GM21576 (cell line): ENCODE measurements at regions not wholly inside any gene's neighbourhood (a gene's known extent, or its start where the extent isn't known, plus 50 kb on each side); places are given as distances from the start of the nearest gene placed in this dataset.
"Not testable (repeated sequence)": the region's sequence is repeated elsewhere in the genome, so short reads cannot be mapped to it uniquely, and the experiment has no call there.

Experiments used
- ATAC-seq: cut with Tn5 transposase; IDR thresholded peaks from one replicate; pipeline ENCODE4 v1.9.1; 2021; ENCODE audit warnings: mild to moderate bottlenecking, moderate library complexity; ENCODE audit not compliant: unreplicated experiment

DNA sequence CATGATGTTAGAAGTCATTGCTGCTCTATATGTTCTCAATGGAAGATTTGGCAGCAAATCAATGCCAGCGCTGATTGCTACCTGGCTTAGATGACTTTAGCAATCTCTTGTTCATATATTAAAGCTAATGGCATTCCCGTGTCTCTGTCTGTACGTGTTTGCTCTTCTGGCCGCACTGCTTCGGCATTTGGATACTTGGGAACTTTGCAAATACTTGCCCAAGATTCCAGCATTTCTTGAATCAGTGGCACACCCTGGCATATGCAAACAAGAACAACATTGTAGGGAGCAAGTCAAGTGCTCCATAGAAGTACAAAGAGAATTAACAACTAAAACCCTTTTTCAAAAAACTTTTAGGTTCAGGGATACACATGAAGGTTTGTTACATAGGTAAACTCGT lies 128.9 kb upstream of the TMEM164 start:
- ATAC-seq, result no peak

DNA sequence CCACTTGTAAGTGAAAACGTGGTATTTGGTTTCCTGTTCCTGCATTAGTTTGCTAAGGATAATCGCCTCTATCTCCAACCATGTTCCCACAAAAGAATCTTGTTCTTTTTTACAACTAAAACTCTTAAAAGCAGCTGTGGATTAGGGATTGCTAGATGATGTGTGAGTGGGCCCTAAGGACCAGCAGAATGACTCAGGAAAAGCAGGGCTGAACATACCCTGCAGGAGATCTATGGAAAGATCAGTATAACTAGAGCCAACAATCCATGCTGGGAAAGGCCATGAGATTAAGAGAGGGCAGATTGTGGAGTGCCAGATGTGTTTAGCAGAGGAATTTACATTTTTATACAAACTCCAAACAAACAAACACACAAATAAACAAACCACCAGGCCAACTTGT lies 128.4 kb upstream of the TMEM164 start:
- ATAC-seq, result no peak

DNA sequence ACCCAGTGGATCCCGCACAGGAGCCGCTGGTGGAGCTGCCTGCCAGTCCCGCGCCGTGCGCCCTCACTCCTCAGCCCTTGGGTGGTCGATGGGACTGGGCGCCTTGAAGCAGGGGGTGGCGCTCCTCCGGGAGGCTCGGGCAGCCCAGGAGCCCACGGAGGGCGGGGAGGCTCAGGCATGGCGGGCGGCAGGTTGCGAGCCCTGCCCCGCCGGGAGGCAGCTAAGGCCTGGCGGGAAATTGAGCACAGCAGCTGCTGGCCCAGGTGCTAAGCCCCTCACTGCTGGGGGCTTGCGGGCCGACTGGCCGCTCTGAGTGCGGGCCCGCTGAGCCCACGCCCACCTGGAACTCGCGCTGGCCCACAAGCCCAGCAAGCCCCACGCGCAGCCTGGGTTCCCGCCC lies 127.1 kb upstream of the TMEM164 start:
- no peak for ATAC-seq

DNA sequence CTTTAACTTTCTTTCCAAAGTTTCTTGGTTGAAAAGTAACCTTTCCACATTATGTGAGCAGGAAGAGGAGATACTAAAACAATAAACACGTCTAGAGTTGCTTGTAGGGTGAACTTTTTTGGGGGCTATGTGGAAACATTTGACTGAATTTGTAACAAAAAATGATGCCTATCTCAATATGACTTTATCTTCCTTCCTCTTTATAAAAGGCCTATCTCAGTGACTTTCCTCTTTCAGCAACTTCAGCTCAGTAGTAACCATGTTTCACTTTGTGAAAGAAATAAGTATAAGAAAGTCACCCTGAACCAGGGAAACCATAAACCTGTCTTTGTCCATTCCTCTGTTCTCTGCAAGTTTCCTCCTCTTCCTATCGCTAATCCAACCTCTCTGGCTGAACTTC lies 124.7 kb upstream of the TMEM164 start:
- ATAC-seq, result no peak

DNA sequence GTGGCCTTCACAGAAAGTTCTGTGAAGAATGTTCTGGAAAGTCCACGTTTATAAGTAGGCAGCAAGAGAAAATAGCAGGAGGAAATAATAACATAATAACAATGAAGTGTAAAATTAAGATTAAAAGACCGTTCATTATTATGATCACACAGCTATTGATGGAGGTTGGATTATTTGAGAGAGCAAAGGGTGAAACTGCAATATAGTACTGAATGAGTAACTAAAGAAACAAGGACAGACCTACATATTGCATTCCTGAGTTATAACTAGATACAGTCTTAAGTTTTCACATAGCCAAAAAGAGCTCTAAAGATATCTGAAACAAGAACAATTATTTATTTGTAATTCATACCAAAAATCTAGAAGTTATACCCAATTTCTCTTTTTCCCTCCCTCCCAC lies 122.9 kb upstream of the TMEM164 start:
- no peak for ATAC-seq

DNA sequence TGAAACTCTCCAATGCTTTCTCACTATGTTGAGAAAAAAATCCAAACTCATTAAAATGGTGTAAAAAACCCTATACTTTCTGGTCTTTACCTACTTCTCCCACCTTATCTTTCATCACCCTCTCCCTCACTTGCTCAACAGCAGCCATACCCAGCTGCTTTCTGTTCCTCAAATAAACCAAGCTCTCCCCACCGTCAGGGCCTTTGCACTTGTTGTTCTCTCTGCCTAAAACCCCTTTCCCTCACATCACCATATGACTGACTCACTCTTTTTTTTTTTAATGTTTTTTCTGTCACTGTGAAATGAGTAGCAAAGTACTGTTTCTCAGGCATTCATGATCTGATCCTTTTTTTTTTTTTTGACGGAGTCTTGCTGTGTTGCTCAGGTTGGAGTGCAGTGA lies 122.3 kb upstream of the TMEM164 start:
- ATAC-seq, result peak; percentile 88

DNA sequence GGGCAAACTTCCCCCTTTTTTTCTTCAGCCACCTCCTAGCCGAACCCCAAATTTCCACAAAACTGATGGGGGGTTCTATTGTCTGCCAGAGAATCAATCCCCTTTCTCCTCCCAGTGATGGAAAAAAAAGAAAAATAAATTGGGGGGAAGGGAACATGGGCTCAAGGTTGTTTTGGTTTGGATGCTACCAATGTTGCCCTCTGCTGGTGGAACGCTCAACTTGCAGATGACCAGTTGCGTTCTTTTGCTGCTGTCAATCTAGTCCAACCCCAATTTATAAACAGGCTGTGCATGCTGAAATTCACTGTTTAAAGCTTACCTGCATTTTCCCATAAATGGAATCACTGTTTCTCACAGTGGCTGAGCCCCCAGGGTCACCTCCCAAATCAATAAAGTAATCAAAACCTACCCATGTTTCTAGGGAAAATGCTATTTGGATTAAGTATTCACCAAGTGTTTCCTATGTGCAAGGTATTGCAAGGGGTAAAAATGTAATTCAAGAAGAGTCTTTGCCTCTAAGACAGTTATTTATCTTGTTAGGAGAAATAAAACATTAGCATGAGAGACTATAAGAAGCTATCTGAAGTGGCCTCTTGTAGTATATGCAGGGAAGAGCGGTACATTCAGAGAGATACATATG lies 116.7 kb upstream of the TMEM164 start:
- ATAC-seq, result no peak

DNA sequence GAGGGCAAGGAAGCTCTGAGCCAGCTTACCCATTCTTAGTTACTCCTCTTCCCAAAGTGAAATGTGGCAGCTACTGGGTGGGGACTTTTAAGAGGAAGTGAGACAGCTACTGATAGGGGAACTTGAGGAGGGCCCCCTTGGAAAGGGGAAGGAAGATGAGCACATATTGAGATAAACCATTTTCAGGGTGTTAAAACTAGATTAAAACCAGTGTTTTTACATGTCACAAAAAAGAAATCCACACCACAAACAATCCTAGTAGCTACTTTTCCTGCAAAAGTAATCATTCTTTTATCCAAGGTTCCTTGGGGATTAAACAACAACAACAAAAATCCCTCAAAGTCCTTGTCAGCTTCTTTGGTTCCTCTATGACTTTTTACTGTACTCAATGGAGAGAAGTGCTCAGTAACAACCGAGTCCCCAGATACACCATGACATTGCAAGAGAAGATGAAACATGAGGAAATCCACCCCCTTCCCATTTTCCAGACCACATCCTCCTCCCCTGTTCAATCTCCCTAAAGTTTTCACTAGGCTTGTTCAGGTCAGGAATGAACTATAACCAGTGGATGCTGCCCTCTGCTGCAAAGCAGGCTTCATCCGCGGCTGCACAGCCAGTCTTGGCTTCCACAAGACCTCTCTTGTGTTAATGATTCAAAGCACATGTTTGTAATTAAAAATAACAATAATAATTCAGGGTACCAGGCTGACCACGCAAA lies 113.5 kb upstream of the TMEM164 start:
- ATAC-seq, result peak; percentile 43

DNA sequence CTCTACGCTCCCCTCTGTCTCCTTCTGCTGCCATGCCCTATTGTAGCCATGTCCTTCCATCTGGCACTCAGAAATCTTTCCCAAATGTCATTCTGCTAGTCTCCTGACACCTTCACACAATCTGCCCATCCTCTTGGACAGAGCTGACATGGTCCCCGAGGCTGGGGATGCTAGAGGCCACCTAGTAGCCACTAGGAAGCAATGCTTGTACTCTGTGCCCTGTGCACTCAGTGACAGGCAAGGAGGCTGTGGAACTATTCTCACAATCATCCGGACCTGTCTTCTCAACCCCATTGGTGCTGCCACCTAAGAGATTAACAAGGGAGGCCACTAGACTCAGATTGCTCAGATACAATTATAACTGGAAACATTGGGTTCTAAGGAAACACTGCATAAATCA lies 112.6 kb upstream of the TMEM164 start:
- ATAC-seq, result no peak

DNA sequence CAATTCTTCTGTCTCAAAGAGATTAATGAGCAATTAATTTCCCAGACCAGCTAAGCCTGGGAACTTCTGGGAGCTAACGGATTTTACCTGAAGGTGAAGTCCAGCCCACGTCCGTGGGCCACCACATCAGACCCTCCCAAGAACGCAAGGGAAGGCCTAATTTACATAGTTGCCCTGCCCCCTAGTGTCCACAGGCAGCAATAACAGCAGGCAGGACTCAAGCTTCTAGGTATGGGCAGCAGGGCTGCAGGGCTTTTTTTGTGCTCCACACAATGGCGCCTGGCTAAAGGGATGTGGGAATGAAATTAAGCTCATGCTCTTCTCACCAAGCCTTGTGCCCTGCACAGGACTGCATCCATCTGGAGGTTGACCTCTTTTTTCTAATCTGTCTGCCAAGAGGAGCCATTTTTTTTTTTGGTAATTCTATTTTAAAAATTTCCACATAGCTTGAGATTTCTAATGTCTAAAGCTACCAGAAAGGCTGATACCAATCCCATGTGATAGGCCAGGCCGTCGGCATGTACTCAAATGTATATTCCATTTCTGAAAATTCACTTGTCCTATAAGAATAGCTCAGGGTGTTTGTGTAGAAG lies 111.9 kb upstream of the TMEM164 start:
- ATAC-seq, result peak; percentile 46

DNA sequence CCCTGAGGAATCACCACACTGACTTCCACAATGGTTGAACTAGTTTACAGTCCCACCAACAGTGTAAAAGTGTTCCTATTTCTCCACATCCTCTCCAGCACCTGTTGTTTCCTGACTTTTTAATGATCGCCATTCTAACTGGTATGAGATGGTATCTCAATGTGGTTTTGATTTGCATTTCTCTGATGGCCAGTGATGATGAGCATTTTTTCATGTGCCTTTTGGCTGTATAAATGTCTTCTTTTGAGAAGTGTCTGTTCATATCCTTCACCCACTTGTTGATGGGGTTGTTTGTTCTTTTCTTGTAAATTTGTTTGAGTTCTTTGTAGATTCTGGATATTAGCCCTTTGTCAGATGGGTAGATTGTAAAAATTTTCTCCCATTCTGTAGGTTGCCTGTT lies 106.9 kb upstream of the TMEM164 start:
- ATAC-seq, result not testable (repeated sequence)

DNA sequence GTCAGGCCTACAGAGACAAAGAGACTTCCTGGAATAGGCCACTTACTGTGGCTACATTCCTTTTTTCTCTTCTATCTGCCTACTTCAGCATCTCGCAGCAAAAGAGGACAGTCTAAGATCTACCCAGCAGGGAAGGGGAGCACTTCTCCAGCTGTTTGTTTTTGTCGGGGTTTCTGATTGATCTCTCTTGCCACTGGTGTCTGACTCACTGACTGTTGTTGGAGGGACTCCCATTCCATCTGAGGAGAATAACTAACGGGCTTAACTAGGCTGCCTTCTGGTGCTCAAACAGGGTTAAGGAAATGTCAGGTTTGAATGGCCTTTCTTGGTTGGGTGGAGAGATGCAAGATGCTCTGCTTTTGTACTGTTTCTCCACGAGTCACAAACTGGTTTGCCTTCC lies 100.2 kb upstream of the TMEM164 start:
- no peak for ATAC-seq

DNA sequence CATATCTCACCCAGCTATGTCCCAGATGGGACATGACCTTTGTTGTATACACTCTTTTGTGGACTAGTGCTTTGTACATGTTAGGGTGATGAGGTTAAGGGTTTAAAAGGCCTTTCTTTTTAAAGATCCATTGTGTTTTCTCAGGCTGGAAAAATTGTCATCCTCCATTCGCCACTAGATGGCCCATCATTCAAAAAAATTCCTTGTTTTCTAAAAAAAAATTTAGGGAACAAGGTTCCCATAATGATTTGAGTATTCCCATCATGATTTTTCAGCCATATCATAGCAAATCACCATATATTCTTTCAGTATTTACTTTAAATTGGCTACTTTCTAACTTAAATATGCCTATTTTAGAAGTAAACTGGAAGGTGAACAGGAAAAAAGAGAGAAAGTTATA lies 91.9 kb upstream of the TMEM164 start:
- ATAC-seq, result no peak

DNA sequence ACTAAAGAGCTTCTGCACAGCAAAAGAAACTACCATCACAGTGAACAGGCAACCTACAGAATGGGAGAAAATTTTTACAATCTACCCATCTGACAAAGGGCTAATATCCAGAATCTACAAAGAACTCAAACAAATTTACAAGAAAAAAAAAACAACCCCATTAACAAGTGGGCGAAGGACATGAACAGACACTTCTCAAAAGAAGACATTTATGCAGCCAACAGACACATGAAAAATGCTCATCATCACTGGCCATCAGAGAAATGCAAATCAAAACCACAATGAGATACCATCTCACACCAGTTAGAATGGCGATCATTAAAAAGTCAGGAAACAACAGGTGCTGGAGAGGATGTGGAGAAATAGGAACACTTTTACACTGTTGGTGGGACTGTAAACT lies 89.9 kb upstream of the TMEM164 start:
- ATAC-seq, result not testable (repeated sequence)

DNA sequence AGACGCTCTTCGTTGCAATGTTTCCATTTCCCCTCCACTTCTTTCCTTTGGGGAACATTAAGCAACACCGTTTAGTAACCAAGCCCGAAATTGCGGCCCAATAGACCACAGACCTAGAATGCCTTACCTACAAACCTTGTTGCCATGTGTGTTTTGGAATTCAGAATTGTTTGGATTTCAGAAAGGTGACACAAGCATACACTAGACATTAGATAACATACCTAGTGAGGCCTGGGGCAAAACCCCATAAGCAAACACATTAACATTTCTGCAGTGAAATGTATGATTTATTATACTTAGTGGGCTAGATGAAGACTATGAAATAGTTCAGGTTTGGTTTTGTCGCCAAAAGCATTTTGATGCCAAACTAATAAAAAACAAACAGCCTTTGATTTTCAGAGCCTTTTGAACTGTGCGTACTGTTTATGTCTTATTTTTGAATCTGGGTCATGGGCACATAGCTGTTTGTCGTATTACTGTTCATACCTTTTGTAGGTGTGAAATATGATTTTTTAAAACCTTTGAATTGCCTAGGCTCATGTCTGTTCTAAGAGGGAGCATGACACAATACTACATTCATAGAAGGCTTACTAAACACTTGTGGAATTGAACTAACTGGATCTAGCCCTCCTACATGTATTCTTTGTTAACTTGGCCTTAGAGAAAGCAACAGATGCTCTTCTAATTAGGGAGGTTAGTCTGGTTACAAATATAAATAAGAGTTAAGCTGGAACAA lies 88.6 kb upstream of the TMEM164 start:
- ATAC-seq, result no peak

DNA sequence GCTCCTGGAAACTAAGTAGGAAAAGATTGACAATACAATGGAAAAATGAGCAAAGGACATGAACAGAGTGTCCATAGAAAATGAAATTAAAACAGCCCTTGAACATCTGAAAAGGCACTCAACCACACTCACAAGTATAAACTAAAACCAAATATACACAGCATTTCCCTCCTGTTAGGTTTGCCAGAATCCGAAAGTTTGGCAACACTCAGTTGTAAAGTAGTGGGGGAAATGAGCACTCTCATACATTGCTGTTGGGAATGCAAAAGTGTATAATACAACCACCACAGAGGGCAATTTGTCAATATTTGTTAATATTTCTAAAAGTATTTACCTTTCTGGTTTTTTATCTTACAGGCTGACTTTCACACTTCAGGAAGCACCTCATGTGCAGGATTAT lies 84.2 kb upstream of the TMEM164 start:
- ATAC-seq, result no peak

DNA sequence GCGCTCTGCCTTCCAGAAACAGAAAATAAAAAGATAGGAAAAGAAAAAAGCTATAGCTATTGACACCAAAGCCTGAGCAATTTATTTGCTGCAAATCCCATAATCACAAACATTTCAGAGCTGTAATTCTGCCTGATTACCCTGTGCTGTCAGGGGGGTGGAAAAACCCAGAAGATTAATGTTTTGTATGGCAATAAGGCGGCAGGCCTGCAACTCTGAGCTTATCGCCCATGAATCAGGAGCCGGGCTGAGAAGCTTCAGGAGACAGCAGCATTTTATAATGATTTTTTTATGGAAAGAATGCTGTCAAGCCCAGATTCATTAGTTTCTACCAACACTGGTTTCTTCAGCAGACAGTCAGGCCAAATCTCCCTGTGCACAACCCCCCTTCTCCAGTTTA lies 82.6 kb upstream of the TMEM164 start:
- ATAC-seq, result no peak

DNA sequence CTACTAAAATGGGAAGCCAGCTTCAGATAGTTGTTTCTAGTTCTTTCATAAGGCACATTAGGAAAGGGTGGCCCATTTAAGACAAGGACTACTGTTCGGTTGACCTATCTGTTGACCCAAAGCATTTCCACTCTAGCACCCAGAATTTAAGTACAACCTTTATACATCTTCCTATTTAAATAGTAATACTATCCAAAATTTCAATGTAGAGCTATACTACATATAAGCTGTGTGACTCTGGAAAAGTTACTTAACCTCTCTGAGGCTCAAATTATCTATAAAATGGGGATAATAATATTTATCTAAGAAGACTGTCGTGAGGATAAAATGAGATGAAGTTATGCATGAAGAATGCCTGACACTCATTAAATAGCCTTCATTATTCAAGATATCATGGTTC lies 82.0 kb upstream of the TMEM164 start:
- no peak for ATAC-seq

DNA sequence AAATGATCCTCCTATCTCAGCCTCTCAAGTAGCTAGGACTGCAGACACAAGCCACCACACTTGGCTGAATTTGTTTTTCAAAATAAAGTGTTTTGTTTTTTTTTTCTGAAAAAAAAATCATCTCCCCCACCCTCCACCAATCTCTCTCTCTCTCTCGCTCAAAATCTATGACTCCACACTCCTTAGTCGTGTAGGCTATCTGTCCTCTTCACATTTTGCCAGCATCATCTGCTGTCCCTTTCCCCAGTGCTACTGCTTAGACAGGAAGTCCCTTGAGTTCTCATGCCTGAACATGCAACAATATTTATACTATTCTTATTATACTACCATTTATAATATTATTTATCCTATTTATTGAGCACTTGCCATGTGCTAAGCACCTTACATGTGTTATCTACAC lies 80.7 kb upstream of the TMEM164 start:
- ATAC-seq, result no peak

DNA sequence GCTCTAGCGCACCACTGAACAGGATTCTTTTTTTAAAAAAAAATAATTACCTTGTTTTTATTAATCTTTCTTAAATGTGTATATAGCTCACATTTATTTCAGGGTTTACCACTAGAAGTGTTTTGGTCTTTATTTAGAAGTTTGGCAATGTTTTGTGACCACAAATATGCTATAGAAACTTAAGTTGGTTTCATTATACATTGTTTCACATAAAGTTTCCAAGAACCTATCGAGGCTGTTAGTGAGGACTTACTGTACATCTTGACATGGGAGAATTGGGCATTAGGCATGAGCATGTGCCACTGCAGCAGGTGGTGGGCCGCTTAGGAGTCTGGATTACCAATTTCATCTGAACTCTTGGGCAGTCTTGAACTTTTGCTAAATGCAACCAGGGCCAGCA lies 77.9 kb upstream of the TMEM164 start:
- ATAC-seq, result not testable (repeated sequence)

DNA sequence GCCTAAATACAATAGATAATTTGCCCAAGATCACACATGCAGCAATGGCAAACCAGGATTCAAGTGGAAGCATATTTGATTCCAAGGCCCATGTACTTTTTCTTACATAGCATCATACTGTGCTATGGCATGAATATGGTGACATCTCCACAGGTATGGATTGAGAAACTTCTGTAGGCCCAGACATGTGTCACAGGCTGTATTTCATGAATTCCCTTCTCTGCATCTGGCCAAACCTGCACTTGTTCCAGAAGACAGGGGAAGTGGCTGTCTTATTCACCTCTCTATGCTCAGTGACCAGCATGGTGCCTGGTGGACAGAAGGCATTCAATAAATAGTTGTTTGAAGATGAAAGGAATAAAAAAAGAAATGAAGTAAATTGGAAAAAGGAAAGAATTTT lies 77.3 kb upstream of the TMEM164 start:
- no peak for ATAC-seq

DNA sequence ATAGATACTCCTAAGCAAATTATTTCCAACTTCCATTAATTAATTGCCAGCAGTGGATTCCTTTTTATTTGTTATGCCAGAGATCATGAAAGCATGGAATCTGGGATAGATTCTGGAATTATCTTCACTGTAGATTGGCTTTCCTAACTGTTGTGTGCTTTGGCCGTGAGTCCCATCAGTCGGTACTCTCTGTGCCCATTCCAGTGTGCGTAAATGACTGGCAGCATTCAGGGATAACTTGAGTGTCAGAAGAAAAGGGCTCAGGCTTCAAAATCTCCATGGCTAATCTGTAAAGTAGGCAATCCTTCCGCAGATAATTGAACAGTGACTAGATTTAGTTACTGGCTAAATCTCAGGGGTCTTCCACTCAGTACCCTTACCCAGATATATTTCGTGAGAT lies 76.8 kb upstream of the TMEM164 start:
- no peak for ATAC-seq
